HG02623 (cell line): ENCODE measurements at regions not wholly inside any gene's neighbourhood (a gene's known extent, or its start where the extent isn't known, plus 50 kb on each side); places are given as distances from the start of the nearest gene placed in this dataset.

Experiments used
- ATAC-seq: cut with Tn5 transposase; IDR thresholded peaks from one replicate; pipeline ENCODE4 v1.9.1; 2021; ENCODE audit warnings: moderate library complexity; ENCODE audit not compliant: unreplicated experiment

DNA sequence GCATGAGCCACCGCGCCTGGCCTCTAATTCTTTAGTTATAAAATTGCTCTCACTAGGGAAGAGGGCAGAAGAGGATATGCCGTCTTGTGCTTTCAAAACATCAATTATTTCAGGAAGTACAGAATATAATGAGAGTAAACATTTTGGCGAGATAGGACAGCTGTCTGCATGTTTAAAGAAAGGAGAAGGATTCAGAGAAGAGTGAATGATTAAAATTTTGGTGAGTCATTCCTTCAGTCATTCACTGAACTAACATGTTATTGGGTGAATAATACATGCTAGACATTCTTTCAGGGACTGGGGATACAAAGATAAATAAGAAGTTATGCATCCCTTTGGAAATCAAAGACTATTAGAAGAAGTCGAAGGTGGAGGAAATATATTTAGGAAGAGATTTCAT is 590.3 kb upstream of the GOT2 start:
- ATAC-seq = no peak

DNA sequence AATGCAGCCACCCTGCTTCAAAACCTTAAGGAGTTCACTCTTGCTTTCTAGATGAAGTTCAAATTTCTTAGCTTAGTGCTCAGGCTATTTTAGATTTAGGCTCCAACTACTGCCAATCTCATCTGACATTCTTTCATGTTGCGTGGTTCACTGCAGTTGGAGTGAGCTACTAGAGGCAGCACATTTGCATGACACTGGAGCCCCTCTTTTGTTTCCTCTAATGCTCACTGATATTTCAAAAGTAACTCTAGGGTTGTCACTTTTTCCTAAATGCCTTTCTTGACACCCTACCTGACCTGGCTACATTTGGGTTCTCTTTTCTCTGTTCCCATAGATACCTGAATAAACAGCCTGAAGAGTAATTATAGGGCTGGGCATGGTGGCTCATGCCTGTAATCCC is 586.5 kb upstream of the GOT2 start:
- ATAC-seq = no peak

DNA sequence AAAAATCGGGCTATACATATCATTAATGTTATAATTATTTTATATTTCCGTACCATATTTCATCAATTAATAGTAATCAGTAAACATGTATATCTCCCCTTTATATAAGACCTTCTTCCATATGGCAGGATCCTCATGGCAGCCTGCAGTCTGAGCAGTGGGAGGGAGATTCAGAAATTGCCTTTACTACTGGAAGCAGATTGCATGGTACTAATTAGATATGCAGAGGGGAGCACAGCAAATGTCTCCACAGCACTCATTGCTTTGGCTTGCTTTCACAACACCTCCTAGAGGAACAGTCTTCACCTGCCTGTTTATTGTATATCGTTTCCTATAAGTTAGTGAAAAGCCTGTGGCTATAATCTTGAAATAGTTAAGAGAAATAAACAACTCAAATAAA is 585.8 kb upstream of the GOT2 start:
- no peak for ATAC-seq

DNA sequence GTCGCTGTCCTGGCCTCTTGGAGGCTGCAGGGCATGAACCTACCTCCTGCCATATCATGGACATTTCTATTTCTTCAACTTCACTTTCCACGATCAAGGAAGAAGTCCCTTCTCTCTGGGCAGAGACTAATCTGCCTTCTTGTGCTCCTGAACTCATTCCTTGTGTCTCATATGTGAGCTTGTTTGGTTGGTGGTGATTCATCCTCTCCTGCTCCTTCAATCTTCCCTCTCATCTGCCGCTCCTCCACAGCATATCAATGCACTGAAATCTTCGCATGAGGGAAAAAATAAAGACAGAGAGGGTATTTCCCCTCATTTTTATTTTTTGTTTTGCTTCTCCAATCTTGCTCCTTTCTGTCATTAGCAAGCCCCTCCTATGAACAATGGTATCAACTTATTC is 571.7 kb upstream of the GOT2 start:
- no peak for ATAC-seq

DNA sequence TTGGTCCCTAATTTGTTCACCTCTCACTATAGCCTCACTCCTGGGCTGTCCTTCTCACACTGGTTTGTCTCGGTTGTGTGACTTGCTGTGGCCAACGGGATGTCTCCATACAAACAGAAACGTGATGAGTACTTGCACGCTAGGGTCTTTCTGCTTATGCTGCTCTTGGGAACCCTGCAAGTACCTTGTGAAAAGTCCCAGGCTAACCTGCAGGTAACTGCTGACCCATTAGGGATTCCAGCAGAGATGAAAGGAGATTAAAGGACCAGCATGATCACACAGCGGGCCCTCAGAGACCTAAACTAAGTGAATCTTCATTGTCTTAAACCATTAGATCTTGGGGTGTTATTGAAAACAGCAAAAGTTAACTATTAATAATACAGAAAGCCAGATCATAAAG is 562.8 kb upstream of the GOT2 start:
- ATAC-seq = no peak

DNA sequence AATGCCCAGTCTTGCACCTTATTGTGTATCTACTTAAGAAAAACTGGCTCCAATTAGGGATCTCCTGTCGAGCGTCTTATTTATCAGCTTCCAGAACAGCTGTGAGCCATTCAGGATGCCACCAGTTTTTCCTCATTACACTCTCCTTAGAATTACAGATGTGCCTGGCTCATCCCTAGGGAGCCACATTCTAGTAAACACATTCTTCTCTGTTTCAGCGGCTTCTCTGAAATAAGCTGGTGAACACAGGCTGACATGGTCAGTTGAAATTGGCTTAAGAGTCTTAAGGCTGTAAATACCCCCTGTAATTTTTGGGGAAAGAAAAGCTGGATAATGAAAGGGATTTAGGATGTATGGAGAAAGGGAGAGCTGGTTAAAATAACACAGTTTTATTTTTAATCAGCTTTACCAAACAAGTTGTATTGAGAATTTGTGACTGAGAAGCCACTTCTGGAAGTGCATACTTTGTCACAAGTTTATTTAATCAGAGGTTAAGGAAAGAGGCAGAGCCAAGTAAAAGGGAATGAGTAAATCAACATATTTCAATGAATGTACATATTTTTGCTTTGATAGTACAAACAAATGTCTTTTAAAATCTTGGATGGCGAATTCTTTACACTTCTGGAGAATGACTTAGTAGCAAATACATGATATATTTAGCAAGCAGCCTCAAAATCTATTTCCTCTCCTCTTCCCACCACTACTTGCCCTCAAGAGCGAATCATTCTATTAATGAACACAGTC is 562.0 kb upstream of the GOT2 start:
- no peak for ATAC-seq

DNA sequence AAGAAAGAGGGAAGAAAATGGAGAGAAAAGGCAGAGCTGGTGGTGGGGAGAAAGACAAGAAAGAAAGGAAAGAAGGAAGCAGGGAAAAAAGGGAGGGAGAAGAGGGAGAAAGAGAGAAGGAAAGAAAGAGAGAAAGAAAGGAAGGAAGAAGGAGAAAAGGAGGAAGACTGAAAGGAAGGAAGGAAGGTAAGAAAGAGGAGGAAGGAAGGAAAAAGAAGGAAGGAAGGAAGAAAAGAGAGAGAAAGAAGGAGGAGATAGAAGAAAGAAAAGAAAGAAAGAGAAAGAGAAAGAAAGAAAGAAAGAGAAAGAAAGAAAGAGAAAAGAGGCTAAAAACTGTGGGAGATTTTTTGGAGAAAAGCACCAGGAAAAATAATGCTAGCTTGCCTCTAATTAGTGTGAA is 561.4 kb upstream of the GOT2 start:
- no peak for ATAC-seq

DNA sequence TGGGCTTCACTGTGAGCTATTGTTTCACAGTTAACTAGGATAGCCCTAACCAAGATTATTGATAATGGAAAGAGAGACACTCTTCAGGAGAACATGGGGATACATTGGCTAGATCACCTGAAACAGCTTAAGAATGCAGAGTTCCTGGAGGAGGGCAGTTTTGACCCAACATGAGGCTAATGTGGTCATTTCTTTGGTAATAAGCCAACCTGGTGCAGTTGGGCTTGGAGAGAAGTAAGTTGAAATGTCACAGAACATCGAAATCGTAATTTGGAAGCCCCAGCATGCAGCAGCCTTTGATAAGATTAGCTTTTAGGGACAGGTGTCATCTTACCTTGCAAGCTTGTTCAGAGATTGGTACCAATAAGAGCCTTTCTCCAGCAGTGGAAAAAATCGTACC is 556.6 kb upstream of the GOT2 start:
- no peak for ATAC-seq

DNA sequence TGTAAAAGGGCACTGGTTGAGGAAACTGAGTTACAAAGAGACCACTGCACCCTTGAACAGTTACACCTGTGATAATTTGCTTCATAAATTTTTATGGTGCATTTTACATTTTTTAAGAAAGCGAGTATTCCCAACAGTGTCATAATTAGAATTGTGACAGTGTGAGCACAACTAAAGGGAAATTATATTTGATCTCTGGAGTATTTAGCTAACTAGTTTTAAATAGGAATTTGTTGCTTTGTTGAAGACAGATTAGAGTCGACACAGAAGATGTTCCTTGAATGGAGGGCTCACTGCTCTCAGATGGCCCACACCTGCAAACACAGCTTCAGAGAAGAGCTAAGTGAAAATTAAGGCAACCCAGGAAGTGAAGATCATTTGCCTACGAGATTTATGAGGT is 555.0 kb upstream of the GOT2 start:
- ATAC-seq = no peak

DNA sequence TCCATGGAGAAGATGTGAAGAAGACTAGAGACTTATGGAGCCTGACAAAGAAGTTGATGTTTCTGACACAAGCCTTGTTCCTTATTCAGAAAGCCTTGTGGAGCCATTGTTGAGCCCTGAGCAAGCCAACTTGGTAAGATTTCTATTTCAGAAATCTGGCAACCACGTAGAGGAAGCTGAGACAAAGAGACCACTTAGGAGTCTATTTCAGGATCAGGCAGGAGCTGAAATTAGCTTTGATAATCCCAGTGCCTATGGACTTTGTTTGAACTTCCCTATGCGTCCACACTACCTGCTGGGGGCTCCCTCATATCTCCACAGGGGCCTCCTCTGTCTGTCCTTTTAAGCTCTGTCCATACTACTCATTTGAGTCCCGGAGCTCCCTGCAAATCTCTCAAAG is 540.0 kb upstream of the GOT2 start:
- no peak for ATAC-seq

DNA sequence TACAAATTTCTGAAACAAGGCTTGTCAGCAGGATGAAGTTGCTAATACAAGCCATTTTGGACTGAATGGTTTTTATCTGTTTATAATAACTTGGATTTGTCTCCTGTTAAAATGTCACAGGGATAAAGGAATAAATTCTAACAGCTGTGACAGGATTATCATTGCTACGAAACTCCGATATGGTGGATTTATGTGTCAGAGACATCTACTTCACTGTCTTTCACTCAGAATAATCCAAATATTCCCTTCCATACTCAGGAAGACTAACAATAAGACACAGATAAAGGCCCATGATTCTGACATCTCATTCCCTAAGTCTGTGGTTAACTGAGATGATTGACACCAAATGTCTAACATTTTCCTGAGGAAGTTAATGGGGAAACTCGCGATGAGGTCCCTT is 529.8 kb upstream of the GOT2 start:
- ATAC-seq = no peak

DNA sequence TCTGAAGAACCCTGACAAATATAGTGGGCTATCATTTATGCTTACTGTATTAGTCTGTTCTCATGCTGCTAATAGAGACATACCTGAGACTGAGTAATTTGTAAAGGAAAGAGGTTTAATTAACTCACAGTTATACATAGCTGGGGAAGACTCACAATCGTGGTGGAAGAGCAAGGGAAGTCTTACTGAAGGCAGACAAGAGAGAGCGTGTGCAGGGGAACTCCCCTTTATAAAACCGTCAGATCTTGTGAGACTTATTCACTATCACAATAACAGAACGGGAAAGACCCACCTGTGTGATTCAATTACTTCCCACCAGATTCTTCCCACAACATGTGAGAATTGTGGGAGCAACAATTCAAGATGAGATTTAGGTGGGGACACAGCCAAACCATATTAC is 526.8 kb upstream of the GOT2 start:
- ATAC-seq = no peak

DNA sequence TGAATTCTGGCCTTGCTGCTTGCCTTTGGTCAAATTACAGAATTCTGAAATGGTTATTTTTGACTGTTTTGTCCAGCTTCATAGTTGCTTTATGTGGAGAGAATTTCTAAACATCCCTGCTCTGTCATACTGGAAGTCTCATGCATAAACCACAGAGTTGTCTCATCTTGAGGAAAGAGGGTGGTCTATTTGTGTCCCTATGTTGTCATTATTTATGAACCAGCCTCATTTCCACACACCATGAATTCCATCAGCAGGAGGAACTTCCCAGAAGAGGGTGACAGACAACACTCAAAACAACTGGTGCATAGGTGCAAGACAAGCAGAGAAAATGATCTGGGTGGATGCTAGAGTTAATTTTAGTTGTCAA is 525.8 kb upstream of the GOT2 start:
- ATAC-seq = no peak

DNA sequence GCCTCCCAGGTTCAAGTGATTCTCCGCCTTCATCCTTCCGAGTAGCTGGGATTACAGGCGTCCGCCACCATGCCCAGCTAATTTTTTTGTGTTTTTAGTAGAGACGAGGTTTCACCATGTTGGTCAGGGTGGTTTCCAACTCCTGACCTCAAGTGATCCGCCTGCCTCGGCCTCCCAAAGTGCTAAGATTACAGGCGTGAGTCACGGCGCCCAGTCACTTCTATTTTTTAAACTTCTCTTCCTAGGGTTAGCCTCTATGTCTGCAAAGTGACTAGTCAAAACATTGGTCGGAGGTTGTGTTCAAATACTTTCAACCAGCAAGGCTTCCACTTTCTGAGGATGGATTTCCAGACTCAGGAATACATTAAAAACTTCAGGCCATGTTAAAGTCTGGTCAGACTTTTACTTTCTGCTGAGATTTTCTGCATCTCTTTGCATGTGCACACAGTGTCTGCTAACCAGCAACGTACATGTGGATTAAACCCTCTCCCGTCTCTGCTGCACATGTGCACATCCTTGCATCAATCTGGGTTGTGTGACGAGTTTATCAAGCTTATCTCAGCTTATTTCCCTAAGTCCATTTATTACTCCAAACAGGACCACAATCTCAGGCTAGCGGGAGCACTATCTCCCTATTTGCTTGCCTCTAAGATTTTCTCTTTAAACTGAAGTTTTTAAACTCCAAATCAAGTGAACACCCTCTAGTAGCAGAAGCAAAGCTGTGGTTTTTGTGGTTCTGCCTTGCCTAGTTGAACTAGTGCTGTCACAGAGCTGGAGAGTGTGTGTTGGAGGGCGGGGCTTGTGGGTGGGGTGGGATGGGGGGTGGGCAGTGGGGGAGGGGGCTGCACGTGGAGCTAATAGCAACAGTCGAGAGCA is 525.2 kb upstream of the GOT2 start:
- ATAC-seq = no peak

DNA sequence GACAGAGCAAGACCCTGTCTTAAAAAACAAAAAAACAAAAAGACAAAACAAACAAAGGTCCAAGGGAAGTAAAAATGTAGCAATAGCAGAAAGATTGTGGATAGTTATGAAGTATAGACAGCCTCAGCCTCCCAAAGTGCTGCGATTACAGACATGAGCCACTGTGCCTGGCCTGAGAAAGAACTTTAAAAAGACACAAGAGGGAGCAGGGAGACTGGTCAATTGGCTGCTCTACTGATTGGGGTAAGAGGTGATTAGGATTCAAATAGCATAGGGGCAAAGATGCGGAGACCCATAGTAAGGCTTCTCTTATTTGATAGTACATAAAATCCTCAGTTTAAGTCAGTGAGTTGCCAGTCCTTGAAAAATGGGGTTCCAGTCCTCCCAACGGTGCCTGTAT is 518.2 kb upstream of the GOT2 start:
- no peak for ATAC-seq

DNA sequence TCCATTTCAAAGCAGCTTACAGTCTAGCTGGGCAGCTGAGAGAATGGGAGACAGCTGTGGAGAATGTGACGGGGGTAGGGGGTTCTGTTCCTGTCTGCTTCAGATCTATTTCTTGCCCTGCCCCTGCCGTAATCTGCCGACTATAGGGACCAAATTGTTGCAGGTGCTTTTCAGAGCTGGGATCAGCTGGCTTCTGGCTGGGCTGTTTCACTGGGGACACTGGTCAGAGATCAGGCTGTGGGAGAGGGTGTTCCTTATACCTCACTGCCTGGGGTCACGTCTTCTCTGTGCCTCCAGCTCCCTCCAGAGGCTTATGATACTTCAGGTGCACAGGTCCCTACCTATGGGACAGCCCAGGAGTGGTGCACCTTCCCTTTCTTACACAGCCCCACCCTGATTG is 514.9 kb upstream of the GOT2 start:
- no peak for ATAC-seq

DNA sequence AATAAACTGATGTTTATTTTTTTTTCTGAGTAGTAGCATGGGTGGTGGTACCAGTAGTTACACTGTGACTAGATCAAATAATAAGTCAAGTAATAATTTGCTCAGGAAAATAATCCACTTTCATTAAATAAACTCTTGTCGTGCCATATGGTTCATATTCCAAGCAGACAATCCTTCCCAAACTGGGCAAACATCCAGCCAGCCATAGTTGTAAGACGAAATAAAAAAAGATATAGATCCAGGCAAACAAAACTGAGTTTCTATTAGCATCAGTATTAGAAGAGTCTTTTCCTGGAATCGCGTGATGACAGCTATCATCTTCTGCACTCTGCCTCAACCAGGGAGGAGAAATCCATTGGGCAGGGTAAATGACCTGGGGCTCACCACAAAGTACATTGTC is 508.4 kb upstream of the GOT2 start:
- ATAC-seq = no peak

DNA sequence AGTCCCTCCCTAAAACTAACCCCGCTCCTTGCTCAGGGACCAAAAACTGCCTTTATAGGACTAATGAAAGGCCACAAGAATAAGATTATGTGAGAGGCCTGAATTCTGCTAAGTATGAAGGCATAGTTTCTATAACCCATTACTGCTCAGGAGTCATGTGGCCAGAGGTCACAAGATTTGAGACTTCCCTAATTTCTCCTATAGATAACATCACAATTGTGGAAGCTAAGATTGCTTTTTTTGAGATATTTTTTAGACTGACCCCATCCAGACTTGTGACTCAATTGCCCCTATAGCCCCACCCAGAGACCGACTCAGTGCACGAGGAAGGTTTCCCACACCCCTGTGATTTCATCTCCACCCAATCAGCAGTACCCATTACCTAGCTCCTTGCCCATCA is 504.1 kb upstream of the GOT2 start:
- ATAC-seq = no peak

DNA sequence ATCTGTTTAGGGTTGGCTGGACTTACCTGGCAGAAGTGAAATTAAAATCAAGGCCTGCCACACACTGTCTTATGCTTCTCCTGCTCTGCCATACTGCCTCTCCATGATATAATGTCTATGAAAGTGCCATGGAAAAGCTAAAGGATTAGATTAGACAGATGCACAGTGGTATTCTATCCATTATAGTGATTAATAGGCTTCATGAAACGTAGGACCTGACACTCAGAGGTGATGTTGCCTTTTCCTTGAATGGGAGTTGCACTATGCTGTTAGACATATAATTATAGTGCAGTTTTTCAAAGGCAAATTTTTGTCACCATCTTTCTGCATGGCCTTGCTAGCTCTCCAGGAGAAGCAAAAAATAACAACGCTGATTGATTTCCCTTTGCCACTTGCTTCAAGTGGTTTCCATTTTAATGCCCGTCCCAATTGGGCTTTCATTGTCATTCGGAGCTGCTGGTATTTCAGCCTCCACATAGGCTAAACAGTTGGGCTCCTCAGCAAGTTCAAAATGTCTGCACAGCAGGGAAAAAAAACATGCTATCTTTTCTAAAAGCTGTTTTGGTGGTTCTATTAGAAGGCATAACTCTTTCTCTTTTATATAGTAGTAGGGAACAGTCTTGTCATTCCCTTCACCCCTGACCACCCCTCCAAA is 502.8 kb upstream of the GOT2 start:
- no peak for ATAC-seq

DNA sequence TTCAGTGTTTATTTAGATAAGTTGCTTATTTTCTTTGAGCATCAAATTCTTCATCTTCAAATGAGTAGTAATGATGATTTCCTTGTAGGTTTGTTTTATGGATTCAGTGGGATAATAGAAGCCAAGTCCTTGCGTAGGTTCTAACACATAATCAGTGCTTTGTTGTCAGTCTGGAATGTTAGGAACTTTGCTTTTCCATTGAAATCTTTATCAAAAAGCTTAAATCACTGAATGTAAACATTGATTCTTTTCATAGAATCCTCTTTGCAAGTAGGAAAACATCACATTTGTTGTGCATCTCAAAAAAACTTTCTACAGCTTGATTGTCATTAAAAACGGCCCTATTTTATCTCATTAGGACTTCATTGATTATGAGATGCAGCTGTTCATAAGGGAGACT is 490.3 kb upstream of the GOT2 start:
- no peak for ATAC-seq

DNA sequence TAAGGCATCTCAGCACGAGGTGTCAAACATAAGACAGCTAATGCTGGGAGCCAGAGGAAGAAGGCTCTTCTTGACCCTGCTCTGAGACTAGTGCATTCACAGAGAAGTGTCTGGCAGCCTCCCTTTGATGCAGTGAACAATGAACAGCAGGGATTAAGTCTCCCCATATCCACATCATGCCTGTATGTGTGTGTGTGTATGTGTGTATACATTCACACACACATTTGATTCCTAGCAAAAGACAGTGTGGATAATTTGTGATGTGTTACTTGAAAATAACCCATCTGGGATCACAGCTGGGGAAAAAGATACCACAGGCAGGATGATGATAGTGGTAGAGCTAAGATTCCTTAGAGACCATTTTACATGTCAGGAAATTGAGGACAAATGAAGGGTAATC is 485.9 kb upstream of the GOT2 start:
- ATAC-seq = no peak

DNA sequence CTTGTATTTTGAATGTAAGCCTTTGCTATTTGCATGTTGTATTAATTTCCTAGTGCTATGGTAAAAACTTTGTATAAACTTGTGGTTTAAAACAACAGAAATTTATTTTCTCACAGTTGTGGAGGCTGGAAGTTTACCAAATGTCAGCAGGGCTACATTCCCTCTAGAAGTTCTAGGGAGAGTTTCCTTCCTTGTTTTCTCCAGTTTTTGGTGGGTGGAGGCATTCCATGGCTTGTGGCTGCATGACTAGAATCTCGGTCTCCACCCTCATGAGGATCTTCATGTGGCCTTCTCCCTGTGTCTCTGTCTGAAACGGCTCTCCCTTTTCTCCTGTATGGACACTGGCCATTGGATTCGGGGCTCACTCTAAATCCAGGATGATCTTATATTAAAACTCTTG is 482.2 kb upstream of the GOT2 start:
- no peak for ATAC-seq
